CD4-positive, alpha-beta T cell treated with Interleukin-4 for 1 hour (primary cell): ENCODE measurements at regions not wholly inside any gene's neighbourhood (a gene's known extent, or its start where the extent isn't known, plus 50 kb on each side); places are given as distances from the start of the nearest gene placed in this dataset.
"Not testable (repeated sequence)": the region's sequence is repeated elsewhere in the genome, so short reads cannot be mapped to it uniquely, and the experiment has no call there.

Source experiments
- DNase-seq, 2 donors: peaks; one replicate each; pipeline ENCODE4 v3.0.0-alpha.2; 2020 to 2022

GRCh38 chr2:207331674-207332073, 165.9 kb upstream of the KLF7 start:
- DNase-seq, result no peak

GRCh38 chr2:207332480-207333212, 166.9 kb upstream of the KLF7 start:
- peak in 1 of 2 donors; percentile 23 for DNase-seq

GRCh38 chr2:207333599-207334300, 168.0 kb upstream of the KLF7 start:
- DNase-seq, result no peak

GRCh38 chr2:207334301-207334623, 168.5 kb upstream of the KLF7 start:
- DNase-seq, result peak in 1 of 2 donors; percentile 12

- DNase-seq, result peak; percentile 12
Observed at GRCh38 chr2:207334624-207335371, 169.1 kb upstream of the KLF7 start.

GRCh38 chr2:207337234-207338219, 171.8 kb upstream of the KLF7 start:
- DNase-seq, result peak in 1 of 2 donors; percentile 49

GRCh38 chr2:207338220-207338607, 172.5 kb upstream of the KLF7 start:
- DNase-seq, result no peak

GRCh38 chr2:207338610-207339009, 172.9 kb upstream of the KLF7 start:
- no peak for DNase-seq

- DNase-seq, result no peak
Observed at GRCh38 chr2:207341112-207341750, 175.5 kb upstream of the KLF7 start.

GRCh38 chr2:207341804-207342203, 176.1 kb upstream of the KLF7 start:
- DNase-seq, result no peak

GRCh38 chr2:207344596-207345394, 179.0 kb upstream of the KLF7 start:
- DNase-seq, result not testable (repeated sequence)

GRCh38 chr2:207351171-207351570, 178.6 kb upstream of the CREB1 start:
- no peak for DNase-seq

- peak; percentile 20 to 30 for DNase-seq
Observed at GRCh38 chr2:207352978-207353671, 176.6 kb upstream of the CREB1 start.

GRCh38 chr2:207353836-207354235, 175.9 kb upstream of the CREB1 start:
- no peak for DNase-seq

GRCh38 chr2:207354462-207354861, 175.3 kb upstream of the CREB1 start:
- no peak for DNase-seq

GRCh38 chr2:207356567-207356966, 173.2 kb upstream of the CREB1 start:
- no peak for DNase-seq

- no peak for DNase-seq
Observed at GRCh38 chr2:207357216-207357615, 172.5 kb upstream of the CREB1 start.

GRCh38 chr2:207362716-207363115, 167.0 kb upstream of the CREB1 start:
- no peak for DNase-seq

GRCh38 chr2:207363761-207364290, 165.9 kb upstream of the CREB1 start:
- no peak for DNase-seq

GRCh38 chr2:207370646-207371045, 159.1 kb upstream of the CREB1 start:
- no peak for DNase-seq
